ENCODE measurements at regions not wholly inside any gene's neighbourhood (a gene's known extent, or its start where the extent isn't known, plus 50 kb on each side); places are given as distances from the start of the nearest gene placed in this dataset.

DNA sequence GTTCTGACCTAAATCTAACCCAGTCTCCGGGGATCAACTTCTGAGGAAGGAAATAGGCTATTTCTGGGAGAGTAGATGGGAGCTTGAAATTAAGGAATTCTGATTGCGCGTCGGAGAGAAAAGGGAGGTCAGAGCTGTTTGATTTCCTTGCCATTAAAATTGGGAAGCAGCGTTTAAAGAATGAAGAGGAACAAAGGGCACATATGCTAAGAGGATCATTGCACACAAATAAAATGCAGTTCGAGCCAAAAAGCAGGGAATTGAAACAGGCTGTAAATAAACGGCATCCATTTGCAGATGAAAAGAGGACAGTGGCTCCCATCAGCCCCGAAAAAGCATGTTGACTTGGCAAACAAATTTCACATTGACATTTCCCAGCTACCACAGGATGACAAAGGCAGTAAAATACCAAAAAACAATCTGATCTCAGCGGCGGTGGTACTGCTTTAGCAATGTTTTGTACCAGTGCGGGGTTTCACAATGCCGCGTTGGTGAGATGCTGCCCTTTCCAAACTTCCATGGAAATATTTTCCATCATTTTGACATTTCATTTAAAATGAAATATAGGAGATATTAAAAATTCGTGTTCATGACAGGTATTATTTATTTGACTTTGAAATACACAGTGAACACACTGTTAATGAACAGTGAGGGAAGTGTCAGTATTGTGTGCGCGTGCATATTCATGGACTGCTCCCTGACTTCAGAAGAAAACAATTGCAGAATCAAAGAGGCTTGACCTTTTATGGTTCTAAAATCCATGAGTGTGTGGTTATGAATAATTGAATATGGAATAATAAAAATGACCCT is 108.8 kb downstream of the SQOR start:
- FAIRE-seq (no peak), DNase-seq (peak in 1 of 5 donors; percentile 11)
- Histone ChIP-seq H3K27ac (ENCODE audit: low read depth in 2 of 2, low read length in 2 of 2) (no peak overlapping the region), H3K9me3 (ENCODE audit: control insufficient read depth in 2 of 3, insufficient read depth in 1 of 3, low read length in 3 of 3) (no peaks in the 10 kb centered on the region), H3K36me3 (ENCODE audit: control insufficient read depth in 2 of 3, insufficient read depth in 3 of 3, low read length in 3 of 3) (no peaks in the 10 kb centered on the region), H3K9ac (ENCODE audit: low read length in 3 of 3) (no peak overlapping the region), H3K27me3 (ENCODE audit: control insufficient read depth, insufficient read depth, low read length) (no peaks in the 10 kb centered on the region), H3K4me3 (ENCODE audit: low read length in 3 of 3) (no peak overlapping the region), H3K4me1 (ENCODE audit: control insufficient read depth in 2 of 3, insufficient read depth in 2 of 3, low read depth in 1 of 3, low read length in 3 of 3) (no peaks in the 10 kb centered on the region)
- intact Hi-C loops (cut with DNase I) = no loop called here
- TF ChIP-seq, protein P1, sequence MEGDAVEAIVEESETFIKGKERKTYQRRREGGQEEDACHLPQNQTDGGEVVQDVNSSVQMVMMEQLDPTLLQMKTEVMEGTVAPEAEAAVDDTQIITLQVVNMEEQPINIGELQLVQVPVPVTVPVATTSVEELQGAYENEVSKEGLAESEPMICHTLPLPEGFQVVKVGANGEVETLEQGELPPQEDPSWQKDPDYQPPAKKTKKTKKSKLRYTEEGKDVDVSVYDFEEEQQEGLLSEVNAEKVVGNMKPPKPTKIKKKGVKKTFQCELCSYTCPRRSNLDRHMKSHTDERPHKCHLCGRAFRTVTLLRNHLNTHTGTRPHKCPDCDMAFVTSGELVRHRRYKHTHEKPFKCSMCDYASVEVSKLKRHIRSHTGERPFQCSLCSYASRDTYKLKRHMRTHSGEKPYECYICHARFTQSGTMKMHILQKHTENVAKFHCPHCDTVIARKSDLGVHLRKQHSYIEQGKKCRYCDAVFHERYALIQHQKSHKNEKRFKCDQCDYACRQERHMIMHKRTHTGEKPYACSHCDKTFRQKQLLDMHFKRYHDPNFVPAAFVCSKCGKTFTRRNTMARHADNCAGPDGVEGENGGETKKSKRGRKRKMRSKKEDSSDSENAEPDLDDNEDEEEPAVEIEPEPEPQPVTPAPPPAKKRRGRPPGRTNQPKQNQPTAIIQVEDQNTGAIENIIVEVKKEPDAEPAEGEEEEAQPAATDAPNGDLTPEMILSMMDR (IDR thresholded peaks at IDR 0.05; ENCODE audit: borderline replicate concordance, extremely low read depth, insufficient read depth) = no peak

DNA sequence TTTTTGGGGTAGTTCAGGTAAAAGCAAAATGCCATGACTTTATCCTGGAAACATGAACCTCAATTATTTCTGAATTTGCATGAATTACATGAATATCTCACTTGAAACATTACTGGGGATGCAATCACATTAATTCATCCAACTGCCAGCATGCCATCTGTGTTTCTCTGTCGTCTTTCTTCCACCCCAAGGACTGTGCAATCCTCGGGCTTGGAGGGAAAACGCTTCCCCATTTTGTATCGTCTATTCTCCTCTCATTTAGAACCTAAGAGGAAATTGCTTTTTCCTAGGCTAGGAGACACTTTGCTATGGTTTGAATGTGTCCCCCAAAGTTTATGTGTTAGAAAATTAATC is 109.4 kb downstream of the SQOR start:
- Histone ChIP-seq H3K4me3 (ENCODE audit: low read length in 3 of 3) (no peak overlapping the region), H3K27ac (ENCODE audit: low read depth in 2 of 2, low read length in 2 of 2) (no peak overlapping the region), H3K9ac (ENCODE audit: low read length in 3 of 3) (no peak overlapping the region), H3K36me3 (ENCODE audit: control insufficient read depth in 2 of 3, insufficient read depth in 3 of 3, low read length in 3 of 3) (no peaks in the 10 kb centered on the region), H3K27me3 (ENCODE audit: control insufficient read depth, insufficient read depth, low read length) (no peaks in the 10 kb centered on the region), H3K9me3 (ENCODE audit: control insufficient read depth in 2 of 3, insufficient read depth in 1 of 3, low read length in 3 of 3) (no peaks in the 10 kb centered on the region), H3K4me1 (ENCODE audit: control insufficient read depth in 2 of 3, insufficient read depth in 2 of 3, low read depth in 1 of 3, low read length in 3 of 3) (no peaks in the 10 kb centered on the region)
- intact Hi-C loops (cut with DNase I) = no loop called here
- FAIRE-seq (no peak), DNase-seq (no peak)
- TF ChIP-seq, protein P1 (IDR thresholded peaks at IDR 0.05; ENCODE audit: borderline replicate concordance, extremely low read depth, insufficient read depth) = no peak

DNA sequence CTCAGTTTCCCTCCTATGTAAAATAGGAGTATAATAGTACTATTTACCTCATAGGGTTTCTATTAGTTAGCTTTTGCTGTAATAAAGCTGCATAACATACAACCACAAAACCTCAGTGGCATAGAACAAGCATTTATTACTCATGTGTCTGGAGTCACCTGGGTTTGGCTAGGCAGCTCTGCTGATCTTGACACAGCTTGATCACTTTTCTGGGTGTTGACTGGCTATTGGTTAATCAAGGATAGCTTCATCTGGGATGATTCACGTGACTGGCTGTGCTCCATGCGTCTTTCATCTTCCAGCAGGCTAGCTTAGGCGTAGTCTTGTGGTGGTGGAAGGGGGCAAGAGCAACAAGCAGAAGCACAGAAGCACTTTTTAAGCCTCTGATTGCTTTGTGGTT is 112.6 kb downstream of the SQOR start:
- intact Hi-C loops (cut with DNase I) = no loop called here
- H3K27me3 ChIP-seq (ENCODE audit: control insufficient read depth, insufficient read depth, low read length) = no peaks in the 10 kb centered on the region
- H3K9me3 ChIP-seq (ENCODE audit: control insufficient read depth in 2 of 3, insufficient read depth in 1 of 3, low read length in 3 of 3) = no peaks in the 10 kb centered on the region
- no peaks in the 10 kb centered on the region for H3K4me1 ChIP-seq (ENCODE audit: control insufficient read depth in 2 of 3, insufficient read depth in 2 of 3, low read depth in 1 of 3, low read length in 3 of 3)
- no peaks in the 10 kb centered on the region for H3K36me3 ChIP-seq (ENCODE audit: control insufficient read depth in 2 of 3, insufficient read depth in 3 of 3, low read length in 3 of 3)
- FAIRE-seq (no peak), DNase-seq (no peak)
- H3K4me3 ChIP-seq (ENCODE audit: low read length in 3 of 3) = no peak overlapping the region
- no peak overlapping the region for H3K27ac ChIP-seq (ENCODE audit: low read depth in 2 of 2, low read length in 2 of 2)
- TF ChIP-seq, protein P1 (IDR thresholded peaks at IDR 0.05; ENCODE audit: borderline replicate concordance, extremely low read depth, insufficient read depth) = no peak
- H3K9ac ChIP-seq (ENCODE audit: low read length in 3 of 3) = no peak overlapping the region

DNA sequence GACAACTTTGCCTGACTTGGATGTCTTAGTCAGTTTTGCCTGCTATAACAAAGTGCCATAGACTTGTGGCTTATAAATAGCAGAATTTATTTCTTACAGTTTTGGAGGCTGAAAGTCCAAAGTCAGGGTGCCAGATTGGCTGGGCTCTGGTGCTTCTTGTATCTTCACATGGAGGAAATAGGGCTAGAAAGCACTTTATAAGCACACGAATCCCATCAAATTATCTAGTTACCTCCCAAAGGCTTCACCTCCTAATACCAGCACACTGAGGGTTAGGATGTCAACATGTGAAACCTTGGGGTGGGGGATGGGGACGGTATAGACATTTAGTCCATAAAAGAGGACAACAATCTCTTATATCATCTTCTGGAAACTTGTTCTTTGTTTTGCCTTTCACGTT is 116.8 kb downstream of the SQOR start:
- H3K27ac ChIP-seq (ENCODE audit: low read depth in 2 of 2, low read length in 2 of 2) = no peak overlapping the region
- no peaks in the 10 kb centered on the region for H3K36me3 ChIP-seq (ENCODE audit: control insufficient read depth in 2 of 3, insufficient read depth in 3 of 3, low read length in 3 of 3)
- TF ChIP-seq, protein P1 (IDR thresholded peaks at IDR 0.05; ENCODE audit: borderline replicate concordance, extremely low read depth, insufficient read depth) = no peak
- no peaks in the 10 kb centered on the region for H3K9me3 ChIP-seq (ENCODE audit: control insufficient read depth in 2 of 3, insufficient read depth in 1 of 3, low read length in 3 of 3)
- FAIRE-seq (no peak), DNase-seq (no peak)
- no peaks in the 10 kb centered on the region for H3K4me1 ChIP-seq (ENCODE audit: control insufficient read depth in 2 of 3, insufficient read depth in 2 of 3, low read depth in 1 of 3, low read length in 3 of 3)
- H3K27me3 ChIP-seq (ENCODE audit: control insufficient read depth, insufficient read depth, low read length) = no peaks in the 10 kb centered on the region
- no peak overlapping the region for H3K9ac ChIP-seq (ENCODE audit: low read length in 3 of 3)
- intact Hi-C loops (cut with DNase I) = no loop called here
- no peak overlapping the region for H3K4me3 ChIP-seq (ENCODE audit: low read length in 3 of 3)
